HepG2 (cell line): ENCODE measurements at regions not wholly inside any gene's neighbourhood (a gene's known extent, or its start where the extent isn't known, plus 50 kb on each side); places are given as distances from the start of the nearest gene placed in this dataset.

Experiments
- ATAC-seq: fragments of 200-7000 bp; cut with Tn5 transposase; 3 replicates; pipeline ENCODE4 v1.9.1; 2020; ENCODE audit warnings: mild to moderate bottlenecking, moderate library complexity
- BruUV-seq: library from RNA; stranded (reverse); fragments of 400-500 nt; replicated peaks from 2 replicates; lab custom pipeline; 2021; lab: Mats Ljungman, UMichigan
- CTCF ChIA-PET: fragments of 300-600 bp; formaldehyde crosslinking; extraction: SDS; loops from one replicate; lab custom pipeline; 2021; ENCODE audit warnings: low total read pairs, inconsistent platforms, low intra/inter-chr PET ratio; lab: Yijun Ruan, JAX
- POLR2A ChIA-PET: fragments of 350-600 bp; sonication (Branson Sonifier 250); formaldehyde crosslinking; loops from one replicate; lab custom pipeline; 2020; ENCODE audit warnings: antibody characterized with exemption, inconsistent platforms; lab: Yijun Ruan, JAX
- DNase-seq: peaks from one replicate; pipeline ENCODE4 v3.0.0-alpha.2; 2015; ENCODE audit warnings: low spot score
- FAIRE-seq: peaks from 3 replicates; lab custom pipeline; 2011; peaks lifted over from hg19 to GRCh38; lab: Jason Lieb, UNC
- H2AFZ ChIP-seq: one replicate; pipeline ENCODE4 v1.6.1; 2011; ENCODE audit warnings: low read length, inconsistent platforms
- H3K27ac ChIP-seq: fragments of 300-600 bp; 3 replicates; pipeline ENCODE4 v1.8.0; 2011; ENCODE audit warnings: mixed run types, mild to moderate bottlenecking, mixed read lengths, low read length, inconsistent platforms; ENCODE audit not compliant: insufficient read depth; ENCODE audit errors: extremely low read length
- H3K27me3 ChIP-seq, 2 experiments: fragments of 200-600 bp in 1 of 2; 2 replicates in 1 of 2; 3 replicates in 1 of 2; pipeline versions ENCODE4 v1.6.0 to v1.8.0; 2011; ENCODE audit warnings: low read length in 2 of 2, mild to moderate bottlenecking in 2 of 2, moderate library complexity in 2 of 2, inconsistent platforms in 1 of 2; ENCODE audit not compliant: insufficient read depth in 2 of 2, control insufficient read depth in 1 of 2
- H3K36me3 ChIP-seq, 2 experiments: fragments of 200-600 bp in 1 of 2; replicated peaks in 1 of 2; 2 replicates in 1 of 2; 3 replicates in 1 of 2; pipeline versions ENCODE4 v1.5.1 to v1.8.0; 2011; ENCODE audit warnings: low read length in 2 of 2, inconsistent platforms in 1 of 2; ENCODE audit not compliant: insufficient read depth in 2 of 2, control insufficient read depth in 1 of 2
- H3K4me1 ChIP-seq: 2 replicates; pipeline ENCODE4 v1.5.1; 2012; ENCODE audit warnings: low read length, inconsistent platforms; ENCODE audit not compliant: insufficient read depth
- H3K4me2 ChIP-seq: 2 replicates; pipeline ENCODE4 v1.6.0; 2011; ENCODE audit warnings: low read depth, low read length, inconsistent platforms
- H3K4me3 ChIP-seq, 3 experiments: fragments of 200-600 bp in 1 of 3; sonication (generic), shearing (Covaris generic) in 1 of 3; replicated peaks in 1 of 3; 2 replicates each; pipeline ENCODE4 v1.5.1; 2011 to 2016; ENCODE audit warnings: low read length in 3 of 3, inconsistent platforms in 2 of 3, low read depth in 2 of 3, mild to moderate bottlenecking in 2 of 3, control low read depth in 1 of 3, mixed read lengths in 1 of 3; ENCODE audit not compliant: insufficient read depth in 1 of 3
- H3K79me2 ChIP-seq: one replicate; pipeline ENCODE4 v1.6.1; 2011; ENCODE audit warnings: low read length, inconsistent platforms; ENCODE audit not compliant: insufficient read depth
- H3K9ac ChIP-seq: 2 replicates; pipeline ENCODE4 v1.6.0; 2011; ENCODE audit warnings: mild to moderate bottlenecking, low read depth, low read length, inconsistent platforms; ENCODE audit not compliant: insufficient read depth
- H3K9me3 ChIP-seq: 2 replicates; pipeline ENCODE4 v1.5.1; 2012; ENCODE audit warnings: mild to moderate bottlenecking, low read length
- H4K20me1 ChIP-seq: 2 replicates; pipeline ENCODE4 v1.6.0; 2011; ENCODE audit warnings: inconsistent platforms, mild to moderate bottlenecking, low read length, moderate library complexity; ENCODE audit not compliant: insufficient read depth
- CENPT ChIP-seq: sonication (generic); formaldehyde crosslinking; IDR thresholded peaks from 2 replicates; pipeline ENCODE4 v1.8.0; 2022; ENCODE audit warnings: low read depth, mild to moderate bottlenecking, moderate library complexity, missing genetic modification reagents
- DNMT1 ChIP-seq: sonication (generic); formaldehyde crosslinking; IDR thresholded peaks from 2 replicates; pipeline ENCODE4 v1.5.1; 2020; ENCODE audit warnings: mild to moderate bottlenecking, missing genetic modification reagents
- ELF3 ChIP-seq: IDR thresholded peaks from 2 replicates; pipeline ENCODE4 v1.6.1; 2016; ENCODE audit warnings: missing genetic modification reagents, missing compliant biosample characterization
- KAT8 ChIP-seq: IDR thresholded peaks from 2 replicates; pipeline ENCODE4 v1.6.1; 2016; ENCODE audit warnings: missing genetic modification reagents, missing compliant biosample characterization
- KDM3A ChIP-seq: IDR thresholded peaks from 2 replicates; pipeline ENCODE4 v1.6.1; 2018; ENCODE audit warnings: low read depth, missing compliant biosample characterization
- MED13 ChIP-seq: sonication (generic); formaldehyde crosslinking; IDR thresholded peaks from 2 replicates; pipeline ENCODE4 v1.5.0; 2020; ENCODE audit warnings: missing genetic modification reagents
- RNF2 ChIP-seq: fragments of 450-650 bp; conservative IDR thresholded peaks from 2 replicates; pipeline ENCODE4 v1.6.1; 2016; ENCODE audit warnings: low read depth
- TEAD3 ChIP-seq: optimal IDR thresholded peaks from 2 replicates; pipeline ENCODE3; 2016; ENCODE audit warnings: borderline replicate concordance
- ZNF121 ChIP-seq: sonication (generic); formaldehyde crosslinking; IDR thresholded peaks from 2 replicates; pipeline ENCODE4 v1.5.0; 2020; ENCODE audit warnings: mild to moderate bottlenecking, missing genetic modification reagents
- ZNF160 ChIP-seq: sonication (generic); formaldehyde crosslinking; IDR thresholded peaks from 2 replicates; pipeline ENCODE4 v1.8.0; 2022; ENCODE audit warnings: mild to moderate bottlenecking, inconsistent platforms, missing genetic modification reagents
- WGBS: methylation state at CpG from one replicate; pipeline ENCODE4 v1.1.6; 2017; ENCODE audit warnings: low lambda C conversion rate; 5-methylcytosine and 5-hydroxymethylcytosine counted together
- in situ Hi-C: cut with HindIII; loops from 2 replicates; pipeline ENCODE4 v1.10.0; 2017; ENCODE audit warnings: low pct_unique_long_range_greater_than_20kb; ENCODE audit not compliant: extremely low pct_ligation_motif_present
- intact Hi-C: fragments of 100-400 bp; cut with micrococcal nuclease; formaldehyde crosslinking; loops from one replicate; pipeline ENCODE4 v1.10.0; 2022; ENCODE audit not compliant: unreplicated experiment
- TF ChIP-seq, protein P1 (sequence below): IDR thresholded peaks from 2 replicates; pipeline ENCODE4 v1.6.1; 2012; ENCODE audit warnings: low read length, improper control_type of control experiment
- TF ChIP-seq, protein P2 (sequence below): sonication (generic); formaldehyde crosslinking; IDR thresholded peaks from 2 replicates; pipeline ENCODE4 v1.4.0; 2020; ENCODE audit warnings: missing genetic modification reagents; ENCODE audit errors: not compliant biosample characterization

DNA sequence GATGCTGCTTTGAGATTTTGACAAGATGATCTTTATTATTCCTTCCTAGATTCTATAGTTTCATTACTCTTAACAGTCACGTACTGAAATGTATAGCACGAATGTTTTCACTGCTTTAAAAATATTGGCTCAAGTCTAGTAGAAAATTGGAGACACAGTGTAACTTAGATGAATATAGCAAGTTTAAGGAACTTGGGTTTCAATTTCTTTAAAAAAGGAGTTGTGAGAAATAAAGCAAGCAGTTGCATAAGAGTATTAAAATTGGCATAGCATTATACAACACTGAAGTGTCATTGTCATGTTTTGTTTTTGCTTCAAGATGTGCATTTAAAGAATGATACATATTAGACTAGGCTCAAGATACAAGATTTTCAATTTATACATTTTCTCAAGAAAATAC lies 624.8 kb upstream of the NOVA1 start:
- BruUV-seq: no TSS peak
- TF ChIP-seq CENPT: no peak
- TF ChIP-seq ELF3: no peak
- no peak for TF ChIP-seq KDM3A (CRISPR knock-in tag)
- no peak for TF ChIP-seq KAT8 (CRISPR knock-in tag)
- TF ChIP-seq RNF2: no peak
- no peak for TF ChIP-seq TEAD3 (CRISPR knock-in tag)
- H4K20me1 ChIP-seq: no peaks in the 10 kb centered on the region
- peaks cover 88% of the 10 kb centered on the region for H3K9me3 ChIP-seq
- H3K9ac ChIP-seq: no peak overlapping the region
- no peaks in the 10 kb centered on the region for H3K4me1 ChIP-seq
- no peaks in the 10 kb centered on the region for H3K79me2 ChIP-seq
- intact Hi-C loops (no loop called here), in situ Hi-C loops (no loop called here)
- DNase-seq: no peak
- no peak overlapping the region for H3K27ac ChIP-seq
- ChIA-PET POLR2A (no interaction called here), CTCF (no interaction called here)
- no peak overlapping the region for H3K4me3 ChIP-seq
- no peak overlapping the region for H2AFZ ChIP-seq
- no peaks in the 10 kb centered on the region for H3K36me3 ChIP-seq
- 2% methylated on average over 2 of the region's 2 CpGs for WGBS
- no peak for ATAC-seq
- no peak overlapping the region for H3K4me2 ChIP-seq
- H3K27me3 ChIP-seq: no peaks in the 10 kb centered on the region
- no peak for FAIRE-seq

DNA sequence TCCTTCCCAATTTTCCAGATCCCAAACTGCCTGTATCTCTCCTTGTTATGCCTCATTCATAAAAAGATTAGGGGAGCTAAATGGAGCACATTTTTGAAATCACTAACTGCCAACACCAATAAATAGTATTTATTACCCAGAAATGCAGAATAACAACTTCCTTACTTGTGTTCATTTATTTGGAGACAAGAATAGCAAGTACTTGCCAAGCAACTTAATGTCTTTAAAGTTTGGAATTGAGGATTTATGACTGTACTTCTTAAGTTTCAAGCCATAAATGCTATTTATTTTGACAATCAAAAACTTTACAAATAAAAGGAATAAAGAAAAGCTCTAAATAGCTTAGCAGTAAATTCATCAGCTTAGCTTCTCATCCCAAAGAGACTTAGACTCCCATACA lies 626.1 kb upstream of the NOVA1 start:
- Histone ChIP-seq H3K9me3 (peaks cover 88% of the 10 kb centered on the region), H3K36me3 (no peaks in the 10 kb centered on the region), H3K4me3 (no peak overlapping the region), H3K79me2 (no peaks in the 10 kb centered on the region), H3K4me1 (no peaks in the 10 kb centered on the region), H3K27ac (no peak overlapping the region), H3K9ac (no peak overlapping the region), H4K20me1 (no peaks in the 10 kb centered on the region), H3K27me3 (no peaks in the 10 kb centered on the region), H3K4me2 (no peak overlapping the region), H2AFZ (no peak overlapping the region)
- ChIA-PET CTCF (no interaction called here), POLR2A (no interaction called here)
- intact Hi-C loops (no loop called here), in situ Hi-C loops (no loop called here)
- no peak for ATAC-seq
- no peak for FAIRE-seq
- no peak for TF ChIP-seq ZNF160 (CRISPR knock-in tag)
- no peak for TF ChIP-seq MED13
- TF ChIP-seq DNMT1 (CRISPR knock-in tag): no peak
- TF ChIP-seq, protein P1, sequence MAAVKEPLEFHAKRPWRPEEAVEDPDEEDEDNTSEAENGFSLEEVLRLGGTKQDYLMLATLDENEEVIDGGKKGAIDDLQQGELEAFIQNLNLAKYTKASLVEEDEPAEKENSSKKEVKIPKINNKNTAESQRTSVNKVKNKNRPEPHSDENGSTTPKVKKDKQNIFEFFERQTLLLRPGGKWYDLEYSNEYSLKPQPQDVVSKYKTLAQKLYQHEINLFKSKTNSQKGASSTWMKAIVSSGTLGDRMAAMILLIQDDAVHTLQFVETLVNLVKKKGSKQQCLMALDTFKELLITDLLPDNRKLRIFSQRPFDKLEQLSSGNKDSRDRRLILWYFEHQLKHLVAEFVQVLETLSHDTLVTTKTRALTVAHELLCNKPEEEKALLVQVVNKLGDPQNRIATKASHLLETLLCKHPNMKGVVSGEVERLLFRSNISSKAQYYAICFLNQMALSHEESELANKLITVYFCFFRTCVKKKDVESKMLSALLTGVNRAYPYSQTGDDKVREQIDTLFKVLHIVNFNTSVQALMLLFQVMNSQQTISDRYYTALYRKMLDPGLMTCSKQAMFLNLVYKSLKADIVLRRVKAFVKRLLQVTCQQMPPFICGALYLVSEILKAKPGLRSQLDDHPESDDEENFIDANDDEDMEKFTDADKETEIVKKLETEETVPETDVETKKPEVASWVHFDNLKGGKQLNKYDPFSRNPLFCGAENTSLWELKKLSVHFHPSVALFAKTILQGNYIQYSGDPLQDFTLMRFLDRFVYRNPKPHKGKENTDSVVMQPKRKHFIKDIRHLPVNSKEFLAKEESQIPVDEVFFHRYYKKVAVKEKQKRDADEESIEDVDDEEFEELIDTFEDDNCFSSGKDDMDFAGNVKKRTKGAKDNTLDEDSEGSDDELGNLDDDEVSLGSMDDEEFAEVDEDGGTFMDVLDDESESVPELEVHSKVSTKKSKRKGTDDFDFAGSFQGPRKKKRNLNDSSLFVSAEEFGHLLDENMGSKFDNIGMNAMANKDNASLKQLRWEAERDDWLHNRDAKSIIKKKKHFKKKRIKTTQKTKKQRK: no peak
- TF ChIP-seq, protein P2, sequence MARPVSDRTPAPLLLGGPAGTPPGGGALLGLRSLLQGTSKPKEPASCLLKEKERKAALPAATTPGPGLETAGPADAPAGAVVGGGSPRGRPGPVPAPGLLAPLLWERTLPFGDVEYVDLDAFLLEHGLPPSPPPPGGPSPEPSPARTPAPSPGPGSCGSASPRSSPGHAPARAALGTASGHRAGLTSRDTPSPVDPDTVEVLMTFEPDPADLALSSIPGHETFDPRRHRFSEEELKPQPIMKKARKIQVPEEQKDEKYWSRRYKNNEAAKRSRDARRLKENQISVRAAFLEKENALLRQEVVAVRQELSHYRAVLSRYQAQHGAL (CRISPR knock-in tag): no peak
- TF ChIP-seq ZNF121 (CRISPR knock-in tag): no peak
- BruUV-seq: no TSS peak
- DNase-seq: no peak
